Memory B cell (primary cell): ENCODE measurements at regions not wholly inside any gene's neighbourhood (a gene's known extent, or its start where the extent isn't known, plus 50 kb on each side); places are given as distances from the start of the nearest gene placed in this dataset.
"Not testable (repeated sequence)": the region's sequence is repeated elsewhere in the genome, so short reads cannot be mapped to it uniquely, and the experiment has no call there.

Experiments
- ATAC-seq: fragments of 150-1000 bp; cut with Tn5 transposase; 2 replicates; pipeline ENCODE4 v1.10.0; 2021; ENCODE audit warnings: low read depth, mild to moderate bottlenecking, moderate library complexity
- DNase-seq, 2 donors: peaks; one replicate each; pipeline ENCODE4 v3.0.0; 2022; ENCODE audit warnings: low spot score in 2 of 2
- H3K27ac Mint-ChIP-seq: one replicate; pipeline ENCODE4 v1.8.0; 2022; ENCODE audit warnings: mild to moderate bottlenecking, moderate library complexity, mixed read lengths
- H3K27me3 Mint-ChIP-seq: one replicate; pipeline ENCODE4 v1.8.0; 2022; ENCODE audit warnings: mixed read lengths
- H3K36me3 Mint-ChIP-seq: one replicate; pipeline ENCODE4 v1.8.0; 2022; ENCODE audit warnings: mild to moderate bottlenecking, mixed read lengths
- H3K4me1 Mint-ChIP-seq: one replicate; pipeline ENCODE4 v1.8.0; 2022; ENCODE audit warnings: mixed read lengths
- H3K4me3 Mint-ChIP-seq: one replicate; pipeline ENCODE4 v1.8.0; 2022; ENCODE audit warnings: mild to moderate bottlenecking, moderate library complexity, mixed read lengths
- H3K9me3 Mint-ChIP-seq: one replicate; pipeline ENCODE4 v1.8.0; 2022; ENCODE audit warnings: mixed read lengths

DNA sequence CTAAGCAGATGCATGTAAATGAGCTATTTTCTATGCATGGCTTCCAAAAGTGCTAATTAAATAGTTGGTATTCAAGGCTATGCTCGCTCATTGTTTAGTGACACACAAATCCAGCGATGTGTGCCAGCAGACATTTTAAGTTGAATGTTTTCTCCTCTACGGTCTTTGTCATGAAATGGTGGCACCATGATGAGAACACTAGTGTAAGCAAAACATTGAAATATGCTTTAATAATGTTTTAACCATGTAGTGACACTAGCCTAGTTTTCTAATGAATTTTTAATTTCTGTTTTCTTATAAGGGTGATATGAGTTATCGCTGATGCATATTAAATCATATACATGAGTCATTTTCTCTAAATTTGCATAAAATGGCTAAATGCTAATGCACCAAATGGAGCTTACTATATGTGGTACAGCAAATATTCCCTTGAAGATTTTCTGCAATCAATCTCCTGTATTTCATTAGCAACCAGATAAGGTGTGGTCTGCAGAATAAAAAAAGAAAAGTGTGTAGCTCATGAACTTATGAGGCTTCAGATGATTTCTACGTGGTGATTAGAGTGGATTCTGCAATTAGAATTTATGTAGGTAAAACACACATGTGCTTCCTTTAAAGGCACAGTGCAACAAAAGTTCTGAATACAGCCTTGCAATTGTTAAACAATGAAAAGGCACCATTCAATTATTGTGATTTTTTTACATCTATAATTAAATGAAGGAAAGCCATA is 226.6 kb downstream of the MEF2C start:
- Mint-ChIP-seq H3K9me3 (no peaks in the 10 kb centered on the region), H3K36me3 (no peaks in the 10 kb centered on the region), H3K4me1 (peaks cover 5% of the 10 kb centered on the region), H3K27me3 (peaks cover 13% of the 10 kb centered on the region), H3K4me3 (no peak overlapping the region), H3K27ac (no peak overlapping the region)
- no peak for DNase-seq
- no peak for ATAC-seq

DNA sequence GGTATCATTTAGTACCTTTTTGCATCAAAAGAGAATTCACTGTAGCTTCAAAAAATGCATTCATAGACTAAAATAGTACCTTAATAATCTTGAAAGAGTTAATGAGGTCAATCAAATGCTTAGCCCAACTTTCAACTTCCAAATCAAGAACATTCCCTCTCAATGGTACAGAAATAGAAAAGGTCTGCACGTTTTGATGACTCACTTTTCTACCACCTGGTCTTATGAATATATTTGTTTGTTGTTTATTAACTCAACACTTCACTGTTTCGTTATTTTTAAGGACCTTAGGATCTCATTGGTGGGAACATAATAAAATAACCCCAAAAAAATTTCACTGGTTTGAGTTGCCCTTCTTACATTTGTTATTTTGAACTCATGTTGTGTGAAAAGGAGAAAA is 229.5 kb downstream of the MEF2C start:
- Mint-ChIP-seq H3K27me3 (peaks cover 15% of the 10 kb centered on the region), H3K9me3 (no peaks in the 10 kb centered on the region), H3K27ac (no peak overlapping the region), H3K4me1 (no peaks in the 10 kb centered on the region), H3K36me3 (no peaks in the 10 kb centered on the region), H3K4me3 (no peak overlapping the region)
- ATAC-seq, result no peak
- DNase-seq, result no peak

DNA sequence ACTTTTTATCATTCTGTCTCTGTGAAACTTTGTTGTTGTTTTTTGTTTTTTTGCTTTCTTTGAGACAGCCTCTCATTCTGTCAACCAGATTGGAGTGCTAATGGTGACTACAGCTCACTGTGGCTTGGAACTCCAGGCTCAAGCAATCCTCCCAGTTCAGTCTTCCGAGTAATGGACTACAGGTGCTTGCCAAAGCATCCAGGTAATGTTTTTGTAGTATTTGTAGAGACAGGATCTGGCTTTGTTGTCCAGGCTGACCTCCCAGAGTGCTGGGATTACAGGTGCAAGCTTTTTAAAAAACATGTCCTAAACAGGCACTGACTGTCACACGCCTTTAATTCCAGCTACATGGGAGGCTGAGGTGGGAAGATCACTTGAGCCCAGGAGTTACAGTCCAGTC is 235.1 kb downstream of the MEF2C start:
- peaks cover 10% of the 10 kb centered on the region for H3K27me3 Mint-ChIP-seq
- H3K9me3 Mint-ChIP-seq, result no peaks in the 10 kb centered on the region
- H3K4me1 Mint-ChIP-seq, result no peaks in the 10 kb centered on the region
- no peak overlapping the region for H3K4me3 Mint-ChIP-seq
- no peak for ATAC-seq
- no peak overlapping the region for H3K27ac Mint-ChIP-seq
- no peak for DNase-seq
- H3K36me3 Mint-ChIP-seq, result no peaks in the 10 kb centered on the region

DNA sequence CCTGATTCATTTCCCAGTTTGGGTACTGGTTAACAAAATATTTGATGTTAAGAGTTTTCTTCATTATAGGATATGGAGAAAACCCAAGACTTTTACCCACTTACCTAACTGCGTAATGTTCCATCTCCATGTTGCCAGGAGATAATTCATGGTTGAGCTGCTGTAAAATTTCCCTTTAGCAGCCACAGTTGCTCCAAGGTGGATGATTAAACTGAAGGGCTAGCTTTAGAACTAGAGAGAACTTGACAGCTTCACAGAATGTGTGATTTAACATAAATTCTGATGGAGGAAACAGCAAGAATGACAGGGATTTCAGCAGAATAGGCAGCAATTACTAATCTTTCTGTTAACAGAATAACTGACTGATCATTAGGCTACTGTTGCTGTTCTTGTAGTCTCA is 236.1 kb downstream of the MEF2C start:
- H3K36me3 Mint-ChIP-seq, result no peaks in the 10 kb centered on the region
- H3K27ac Mint-ChIP-seq, result no peak overlapping the region
- no peaks in the 10 kb centered on the region for H3K9me3 Mint-ChIP-seq
- ATAC-seq, result no peak
- no peak for DNase-seq
- no peak overlapping the region for H3K4me3 Mint-ChIP-seq
- peaks cover 6% of the 10 kb centered on the region for H3K27me3 Mint-ChIP-seq
- no peaks in the 10 kb centered on the region for H3K4me1 Mint-ChIP-seq

DNA sequence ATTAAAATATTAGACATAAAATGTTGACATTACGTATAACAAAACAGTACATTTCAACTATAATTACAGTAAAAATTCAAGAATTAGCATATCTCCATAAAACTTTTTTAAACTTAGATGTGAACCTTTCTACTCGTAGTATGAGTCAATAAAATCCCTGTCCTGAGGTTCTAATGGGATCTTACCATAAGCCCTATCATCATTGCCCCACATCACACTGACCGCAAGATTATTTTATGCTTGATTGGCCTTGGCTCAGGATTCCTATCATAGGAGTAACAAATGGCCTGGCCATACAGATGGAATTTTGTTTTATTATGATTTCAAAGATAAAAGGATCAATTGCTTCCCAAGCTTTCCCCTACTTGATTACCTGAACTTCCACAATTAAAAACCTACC is 238.3 kb downstream of the MEF2C start:
- Mint-ChIP-seq H3K4me1 (no peaks in the 10 kb centered on the region), H3K27me3 (no peaks in the 10 kb centered on the region), H3K27ac (no peak overlapping the region), H3K4me3 (no peak overlapping the region), H3K9me3 (no peaks in the 10 kb centered on the region), H3K36me3 (no peaks in the 10 kb centered on the region)
- no peak for ATAC-seq
- no peak for DNase-seq

DNA sequence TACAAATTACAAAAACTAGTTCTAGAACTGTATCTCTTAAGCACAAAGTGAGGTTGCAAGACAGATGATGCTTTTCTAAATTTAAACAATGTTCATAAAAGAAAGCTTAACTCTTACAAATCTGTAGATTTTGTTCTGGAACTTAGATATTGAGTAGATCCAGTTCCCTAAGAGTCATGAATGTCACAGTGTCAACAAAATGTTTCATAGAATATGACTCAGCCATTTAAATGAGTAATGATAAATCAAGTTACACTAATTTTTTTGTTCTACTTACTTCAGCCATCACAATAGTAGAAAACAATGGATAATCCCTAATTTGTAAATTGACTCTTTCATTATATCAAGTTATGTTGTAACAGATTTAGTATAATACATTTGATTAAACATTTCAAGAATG is 239.7 kb downstream of the MEF2C start:
- DNase-seq (no peak), ATAC-seq (no peak)
- Mint-ChIP-seq H3K36me3 (no peaks in the 10 kb centered on the region), H3K27me3 (no peaks in the 10 kb centered on the region), H3K4me3 (no peak overlapping the region), H3K4me1 (no peaks in the 10 kb centered on the region), H3K9me3 (no peaks in the 10 kb centered on the region), H3K27ac (no peak overlapping the region)

DNA sequence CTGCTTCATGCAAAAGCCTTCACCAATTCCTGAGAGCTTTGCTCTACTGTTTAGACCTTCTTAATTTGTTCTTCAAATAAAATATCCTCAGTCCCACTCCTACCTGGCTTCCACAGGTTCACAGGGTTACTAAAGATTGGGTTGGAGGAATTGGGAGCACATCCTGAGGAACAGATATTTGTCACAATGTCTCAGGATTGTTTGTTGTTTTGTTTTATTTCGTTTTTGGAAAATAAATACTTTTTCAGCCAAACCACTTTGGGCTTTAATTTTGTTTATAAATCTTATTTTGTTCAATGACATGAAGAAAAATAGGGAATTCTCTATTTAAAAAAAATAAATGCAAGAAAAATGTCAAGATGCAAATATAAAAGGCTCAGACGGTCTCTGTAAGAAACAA is 249.0 kb downstream of the MEF2C start:
- Mint-ChIP-seq H3K9me3 (no peaks in the 10 kb centered on the region), H3K4me1 (no peaks in the 10 kb centered on the region), H3K27ac (no peak overlapping the region), H3K36me3 (no peaks in the 10 kb centered on the region), H3K27me3 (peaks cover 3% of the 10 kb centered on the region), H3K4me3 (no peak overlapping the region)
- ATAC-seq, result no peak
- no peak for DNase-seq

DNA sequence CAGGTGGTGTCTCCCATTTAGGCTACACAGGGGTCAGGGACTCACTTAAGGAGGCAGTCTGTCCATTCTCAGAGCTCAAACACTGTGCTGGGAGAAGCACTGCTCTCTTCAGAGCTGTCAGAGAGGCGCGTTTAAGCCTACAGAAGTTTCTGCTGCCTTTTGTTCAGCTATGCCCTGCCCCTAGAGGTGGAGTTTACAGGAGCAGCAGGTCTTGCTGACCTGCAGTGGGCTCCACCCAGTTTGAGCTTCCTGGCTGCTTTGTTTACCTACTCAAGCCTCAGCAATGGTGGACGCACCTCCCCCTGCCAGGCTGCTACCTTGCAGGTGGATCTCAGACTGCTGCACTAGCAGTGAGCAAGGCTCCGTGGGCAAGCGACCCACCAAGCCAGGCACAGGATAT is 260.1 kb downstream of the MEF2C start:
- not testable (repeated sequence) for H3K27me3 Mint-ChIP-seq, ATAC-seq, H3K36me3 Mint-ChIP-seq, DNase-seq, H3K4me1 Mint-ChIP-seq, H3K27ac Mint-ChIP-seq, H3K4me3 Mint-ChIP-seq, H3K9me3 Mint-ChIP-seq

DNA sequence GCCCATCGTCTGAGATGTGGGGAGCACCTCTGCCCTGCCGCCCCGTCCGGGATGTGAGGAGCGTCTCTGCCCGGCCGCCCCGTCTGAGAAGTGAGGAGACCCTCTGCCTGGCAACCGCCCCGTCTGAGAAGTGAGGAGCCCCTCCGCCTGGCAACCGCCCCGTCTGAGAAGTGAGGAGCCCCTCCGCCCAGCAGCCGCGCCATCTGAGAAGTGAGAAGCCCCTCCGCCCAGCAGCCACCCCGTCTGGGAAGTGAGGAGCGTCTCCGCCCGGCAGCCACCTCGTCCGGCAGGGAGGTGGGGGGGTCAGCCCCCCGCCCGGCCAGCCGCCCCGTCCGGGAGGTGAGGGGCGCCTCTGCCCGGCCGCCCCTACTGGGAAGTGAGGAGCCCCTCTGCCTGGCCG is 267.2 kb downstream of the MEF2C start:
- not testable (repeated sequence) for H3K4me3 Mint-ChIP-seq

DNA sequence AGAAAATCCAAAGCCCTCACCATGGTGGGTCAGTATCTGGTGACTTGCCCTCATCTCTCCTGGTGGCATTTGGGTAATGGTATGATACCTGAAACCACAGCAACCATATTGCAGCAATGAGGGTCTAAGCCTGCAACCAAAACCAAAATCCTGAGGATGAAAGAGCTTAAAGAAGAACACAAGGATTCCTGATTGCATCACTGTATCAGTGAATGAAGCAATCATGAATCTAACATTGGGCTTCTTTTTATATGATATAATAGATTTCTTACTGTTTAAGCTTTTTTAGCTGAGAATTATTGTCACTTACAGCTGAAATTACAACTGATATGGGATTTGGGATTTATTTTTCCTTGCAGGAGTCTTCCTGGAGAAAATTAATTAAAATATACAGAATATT is 269.9 kb downstream of the MEF2C start:
- no peak overlapping the region for H3K27ac Mint-ChIP-seq
- no peak overlapping the region for H3K4me3 Mint-ChIP-seq
- DNase-seq, result no peak
- H3K4me1 Mint-ChIP-seq, result no peaks in the 10 kb centered on the region
- no peaks in the 10 kb centered on the region for H3K36me3 Mint-ChIP-seq
- no peak for ATAC-seq
- H3K9me3 Mint-ChIP-seq, result peaks cover 2% of the 10 kb centered on the region
- H3K27me3 Mint-ChIP-seq, result peaks cover 2% of the 10 kb centered on the region

More for the DNA sequence above, 267.2 kb downstream of the MEF2C start:
- not testable (repeated sequence) for DNase-seq, H3K9me3 Mint-ChIP-seq, H3K36me3 Mint-ChIP-seq, H3K27me3 Mint-ChIP-seq, H3K27ac Mint-ChIP-seq, ATAC-seq, H3K4me1 Mint-ChIP-seq

DNA sequence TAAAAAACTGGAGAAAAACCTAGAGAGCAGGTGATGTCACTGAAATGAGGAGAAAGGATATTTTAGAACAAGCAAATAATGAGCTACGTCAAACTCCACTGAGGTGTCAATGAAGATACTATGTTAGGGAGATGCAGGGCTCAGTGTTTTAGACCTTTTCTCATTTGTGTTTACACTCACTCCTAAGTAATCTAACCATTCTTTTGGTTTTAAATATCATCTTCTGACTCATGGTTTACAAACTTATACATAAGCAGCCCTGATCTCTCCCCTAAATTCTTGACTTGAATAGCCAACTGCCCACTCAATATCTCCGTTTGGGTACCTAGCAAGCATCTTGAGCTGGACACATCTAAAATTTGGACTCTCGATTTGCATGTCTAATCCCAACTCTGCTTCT is 272.4 kb downstream of the MEF2C start:
- H3K27me3 Mint-ChIP-seq, result peaks cover 2% of the 10 kb centered on the region
- no peaks in the 10 kb centered on the region for H3K4me1 Mint-ChIP-seq
- peaks cover 2% of the 10 kb centered on the region for H3K9me3 Mint-ChIP-seq
- no peak overlapping the region for H3K4me3 Mint-ChIP-seq
- no peak for DNase-seq
- no peaks in the 10 kb centered on the region for H3K36me3 Mint-ChIP-seq
- no peak overlapping the region for H3K27ac Mint-ChIP-seq
- no peak for ATAC-seq

DNA sequence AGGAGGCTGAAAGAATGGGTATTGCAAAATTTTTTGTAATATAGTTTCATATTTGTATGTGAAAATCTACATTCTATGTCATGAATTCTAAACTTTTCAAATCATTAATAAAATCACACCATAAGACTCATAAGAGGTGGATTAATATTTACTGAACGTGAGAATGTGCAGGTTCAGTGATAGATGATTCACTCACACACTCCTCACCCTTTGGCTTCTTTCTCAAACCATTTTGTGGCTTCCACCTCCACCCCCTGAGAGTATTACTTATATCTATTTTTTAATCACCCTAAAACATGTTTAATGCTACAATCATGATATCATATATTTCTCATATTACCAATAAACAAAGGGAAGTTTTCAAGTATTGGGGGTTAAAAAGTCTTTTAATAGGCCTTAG is 275.5 kb downstream of the MEF2C start:
- no peaks in the 10 kb centered on the region for H3K9me3 Mint-ChIP-seq
- ATAC-seq (no peak), DNase-seq (no peak)
- H3K4me3 Mint-ChIP-seq, result no peak overlapping the region
- H3K36me3 Mint-ChIP-seq, result no peaks in the 10 kb centered on the region
- H3K4me1 Mint-ChIP-seq, result no peaks in the 10 kb centered on the region
- no peak overlapping the region for H3K27ac Mint-ChIP-seq
- H3K27me3 Mint-ChIP-seq, result peaks cover 2% of the 10 kb centered on the region

DNA sequence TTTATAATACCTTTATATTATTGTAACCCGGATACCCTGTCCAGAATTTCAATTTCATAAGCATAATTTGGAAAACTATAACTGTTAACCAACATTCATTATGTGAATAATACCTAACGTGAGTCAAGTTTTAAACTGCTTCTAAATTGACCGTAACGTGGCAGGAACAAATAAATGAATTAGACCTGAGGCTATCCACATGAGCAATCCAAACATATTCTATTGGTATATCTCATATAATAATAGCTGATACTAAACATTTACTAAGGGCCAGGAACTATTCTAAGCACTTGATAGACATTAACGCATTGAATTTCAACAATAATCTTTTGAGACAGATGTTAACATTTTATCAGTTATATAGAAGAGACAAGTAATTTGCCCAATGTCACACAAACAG is 276.4 kb downstream of the MEF2C start:
- ATAC-seq (no peak), DNase-seq (no peak)
- Mint-ChIP-seq H3K4me3 (no peak overlapping the region), H3K4me1 (peaks cover 2% of the 10 kb centered on the region), H3K27me3 (peaks cover 3% of the 10 kb centered on the region), H3K36me3 (no peaks in the 10 kb centered on the region), H3K9me3 (peaks cover 5% of the 10 kb centered on the region), H3K27ac (no peak overlapping the region)

DNA sequence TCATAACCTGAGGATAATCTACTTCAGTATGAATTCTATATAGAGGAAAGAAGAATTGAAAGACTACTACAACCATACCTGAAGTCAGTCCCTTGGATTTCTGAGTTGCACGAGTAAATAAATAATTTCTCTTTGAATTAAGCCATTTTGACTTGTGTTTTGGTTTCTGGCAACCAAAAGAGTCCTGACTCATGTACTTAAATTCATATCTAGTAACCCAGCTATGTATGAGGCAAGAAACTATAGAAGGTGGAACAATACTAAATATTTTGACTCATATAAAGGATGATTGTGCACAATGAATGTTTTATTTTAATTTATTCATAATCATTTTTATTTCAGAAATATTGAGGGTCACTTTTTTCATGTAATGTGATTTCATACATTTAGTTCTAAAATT is 276.8 kb downstream of the MEF2C start:
- Mint-ChIP-seq H3K27me3 (peaks cover 3% of the 10 kb centered on the region), H3K4me1 (peaks cover 2% of the 10 kb centered on the region), H3K27ac (no peak overlapping the region), H3K9me3 (peaks cover 5% of the 10 kb centered on the region), H3K36me3 (no peaks in the 10 kb centered on the region), H3K4me3 (no peak overlapping the region)
- DNase-seq, result no peak
- no peak for ATAC-seq

DNA sequence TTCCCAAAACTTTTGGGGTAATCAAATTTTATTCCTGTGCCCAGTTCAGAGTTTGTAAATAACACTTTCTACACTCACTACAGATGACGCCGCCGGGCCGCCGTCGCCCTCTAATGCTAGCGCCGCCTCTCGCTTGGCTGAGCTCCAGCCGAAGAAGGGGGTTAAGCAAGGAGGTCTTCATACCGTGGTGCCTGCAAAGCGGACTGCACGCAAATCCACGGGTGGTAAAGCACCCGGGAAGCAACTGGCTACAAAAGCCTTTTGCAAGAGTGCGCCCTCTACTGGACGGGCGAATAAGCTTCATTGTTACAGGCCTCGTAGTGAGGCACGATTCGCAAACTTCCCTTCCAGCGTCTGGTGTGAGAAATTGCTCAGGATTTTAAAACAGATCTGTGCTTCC is 280.4 kb downstream of the MEF2C start:
- Mint-ChIP-seq H3K27me3 (peaks cover 1% of the 10 kb centered on the region), H3K36me3 (no peaks in the 10 kb centered on the region), H3K27ac (no peak overlapping the region), H3K9me3 (peaks cover 7% of the 10 kb centered on the region), H3K4me3 (no peak overlapping the region), H3K4me1 (peaks cover 2% of the 10 kb centered on the region)
- no peak for DNase-seq
- ATAC-seq, result no peak
